ENCODE measurements at regions not wholly inside any gene's neighbourhood (a gene's known extent, or its start where the extent isn't known, plus 50 kb on each side); places are given as distances from the start of the nearest gene placed in this dataset.

- TF ChIP-seq CTCF (IDR thresholded peaks at IDR 0.05; ENCODE audit: poor library complexity) (no peak), EZH2phosphoT487 (IDR thresholded peaks at IDR 0.05; ENCODE audit: low read depth, severe bottlenecking, unreplicated experiment) (no peak), EZH2 (IDR thresholded peaks at IDR 0.05; ENCODE audit: borderline replicate concordance) (no peak)
Observed at GRCh38 chr5:176735383-176736265, 74.7 kb upstream of the UNC5A start.
